AG09309 (cell line): ENCODE measurements at regions not wholly inside any gene's neighbourhood (a gene's known extent, or its start where the extent isn't known, plus 50 kb on each side); places are given as distances from the start of the nearest gene placed in this dataset.

ENCODE experiments used
- DNase-seq: peaks from one replicate; pipeline ENCODE4 v3.0.0-alpha.2; 2010; ENCODE audit warnings: low read depth
- H3K4me3 ChIP-seq: 2 replicates; pipeline ENCODE4 v1.5.1; 2011; ENCODE audit warnings: mild to moderate bottlenecking, low read depth, low read length, moderate library complexity; ENCODE audit not compliant: control insufficient read depth
- TF ChIP-seq, protein P1 (sequence below): IDR thresholded peaks from 2 replicates; pipeline ENCODE4 v1.5.1; 2011; ENCODE audit warnings: mild to moderate bottlenecking, low read depth, low read length, inconsistent platforms; ENCODE audit not compliant: insufficient read depth, control insufficient read depth; ENCODE audit errors: missing control alignments

DNA sequence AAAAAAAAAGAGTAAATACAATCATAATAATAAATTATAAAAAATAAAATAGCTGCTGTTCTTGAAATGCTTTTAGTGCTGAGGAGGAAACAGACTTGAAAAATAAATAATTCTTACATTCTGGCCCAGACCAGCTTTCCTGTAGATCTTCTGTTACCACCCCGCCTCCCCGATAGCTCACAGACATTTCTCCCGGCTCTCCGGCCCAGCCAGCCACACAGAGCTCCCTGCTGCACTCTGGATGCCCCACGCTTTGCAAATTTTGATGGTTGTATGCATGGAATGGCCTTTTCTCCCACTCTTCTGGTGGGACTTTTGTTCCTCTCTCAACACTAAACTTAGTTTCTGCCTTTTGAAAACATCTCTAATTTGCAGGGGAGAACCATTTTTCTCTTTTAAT is 249.3 kb downstream of the ATP23 start:
- TF ChIP-seq, protein P1, sequence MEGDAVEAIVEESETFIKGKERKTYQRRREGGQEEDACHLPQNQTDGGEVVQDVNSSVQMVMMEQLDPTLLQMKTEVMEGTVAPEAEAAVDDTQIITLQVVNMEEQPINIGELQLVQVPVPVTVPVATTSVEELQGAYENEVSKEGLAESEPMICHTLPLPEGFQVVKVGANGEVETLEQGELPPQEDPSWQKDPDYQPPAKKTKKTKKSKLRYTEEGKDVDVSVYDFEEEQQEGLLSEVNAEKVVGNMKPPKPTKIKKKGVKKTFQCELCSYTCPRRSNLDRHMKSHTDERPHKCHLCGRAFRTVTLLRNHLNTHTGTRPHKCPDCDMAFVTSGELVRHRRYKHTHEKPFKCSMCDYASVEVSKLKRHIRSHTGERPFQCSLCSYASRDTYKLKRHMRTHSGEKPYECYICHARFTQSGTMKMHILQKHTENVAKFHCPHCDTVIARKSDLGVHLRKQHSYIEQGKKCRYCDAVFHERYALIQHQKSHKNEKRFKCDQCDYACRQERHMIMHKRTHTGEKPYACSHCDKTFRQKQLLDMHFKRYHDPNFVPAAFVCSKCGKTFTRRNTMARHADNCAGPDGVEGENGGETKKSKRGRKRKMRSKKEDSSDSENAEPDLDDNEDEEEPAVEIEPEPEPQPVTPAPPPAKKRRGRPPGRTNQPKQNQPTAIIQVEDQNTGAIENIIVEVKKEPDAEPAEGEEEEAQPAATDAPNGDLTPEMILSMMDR: no peak
- DNase-seq: no peak
- no peak overlapping the region for H3K4me3 ChIP-seq

GRCh38 chr12:58196971-58197370 is 255.6 kb downstream of the ATP23 start:
- no peak overlapping the region for H3K4me3 ChIP-seq
- TF ChIP-seq, protein P1: no peak
- DNase-seq: no peak

DNA sequence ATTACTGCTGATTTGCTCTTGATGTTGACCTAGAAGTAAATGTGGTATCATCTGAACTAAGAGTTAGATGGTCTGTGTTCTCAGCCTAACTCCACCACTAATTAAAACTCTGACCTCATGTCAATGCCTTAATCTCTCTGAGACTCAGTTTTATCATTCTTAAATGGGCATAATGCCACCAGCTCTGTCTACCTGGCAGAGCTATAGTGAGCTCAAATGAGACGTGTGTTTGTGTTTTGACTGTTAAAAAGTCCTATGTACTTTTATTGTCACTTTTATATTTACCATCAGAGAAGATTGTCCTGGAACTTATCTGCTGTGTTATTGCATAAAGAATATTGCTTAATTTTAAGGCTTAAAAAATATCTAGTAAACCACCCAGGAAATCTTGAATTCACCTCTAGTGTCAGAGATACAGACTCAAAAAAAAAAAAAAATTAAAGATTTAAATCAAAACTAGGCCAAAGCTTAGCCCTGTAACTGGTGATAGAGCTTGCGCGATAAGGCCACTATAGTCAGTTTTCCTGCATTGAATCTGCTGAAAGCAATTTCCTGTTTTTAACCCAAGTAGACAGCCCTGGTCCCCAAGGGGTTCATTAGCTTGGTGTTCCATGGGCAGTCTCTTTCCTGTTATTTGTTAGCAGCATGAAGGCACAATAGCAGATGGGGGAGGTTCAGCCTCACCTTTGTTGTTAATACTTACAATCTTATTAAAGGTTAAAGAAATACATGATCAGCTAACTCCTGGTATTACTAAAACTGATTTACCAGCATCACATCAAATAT is 261.8 kb downstream of the ATP23 start:
- TF ChIP-seq, protein P1: no peak
- no peak for DNase-seq
- no peak overlapping the region for H3K4me3 ChIP-seq

DNA sequence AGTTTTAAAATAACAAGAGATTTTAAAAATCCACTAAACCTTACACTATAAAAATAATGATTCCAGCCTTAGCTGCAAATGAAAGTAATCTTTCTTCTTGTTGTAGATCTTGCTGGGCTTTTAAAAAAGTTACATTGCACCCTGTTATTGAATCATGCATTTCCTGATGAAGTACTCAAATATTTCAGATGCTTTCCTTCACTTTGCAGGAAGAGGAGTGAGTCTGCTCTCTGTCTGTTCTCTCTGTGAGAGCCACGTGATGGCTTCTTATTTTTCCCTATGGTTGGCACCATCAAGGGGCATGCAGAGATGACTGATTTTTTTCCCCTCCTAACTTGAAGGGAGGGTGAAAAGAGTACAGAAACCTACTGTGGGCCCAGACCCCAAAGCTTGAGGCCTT is 262.7 kb downstream of the ATP23 start:
- TF ChIP-seq, protein P1: no peak
- no peak for DNase-seq
- H3K4me3 ChIP-seq: no peak overlapping the region

DNA sequence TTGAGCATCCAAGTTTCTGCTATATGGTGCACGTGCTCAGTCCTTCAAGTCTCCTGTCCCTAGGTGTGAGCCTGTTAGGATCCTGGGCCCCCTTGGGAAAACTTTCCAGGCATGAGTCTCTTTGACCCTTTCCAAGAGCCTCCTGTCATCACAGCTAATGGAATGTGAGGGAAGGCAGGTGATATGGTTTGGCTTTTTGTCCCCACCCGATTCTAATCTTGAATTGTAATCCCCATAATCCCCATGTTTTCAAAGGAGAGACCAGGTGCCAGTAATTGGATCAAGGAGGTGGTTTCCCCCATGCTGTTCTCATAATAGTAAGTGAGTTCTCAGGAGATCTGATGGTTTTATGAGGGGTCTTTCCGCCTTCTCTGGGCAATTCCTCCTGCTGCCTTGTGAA is 265.5 kb downstream of the ATP23 start:
- H3K4me3 ChIP-seq: no peak overlapping the region
- TF ChIP-seq, protein P1: no peak
- DNase-seq: no peak

DNA sequence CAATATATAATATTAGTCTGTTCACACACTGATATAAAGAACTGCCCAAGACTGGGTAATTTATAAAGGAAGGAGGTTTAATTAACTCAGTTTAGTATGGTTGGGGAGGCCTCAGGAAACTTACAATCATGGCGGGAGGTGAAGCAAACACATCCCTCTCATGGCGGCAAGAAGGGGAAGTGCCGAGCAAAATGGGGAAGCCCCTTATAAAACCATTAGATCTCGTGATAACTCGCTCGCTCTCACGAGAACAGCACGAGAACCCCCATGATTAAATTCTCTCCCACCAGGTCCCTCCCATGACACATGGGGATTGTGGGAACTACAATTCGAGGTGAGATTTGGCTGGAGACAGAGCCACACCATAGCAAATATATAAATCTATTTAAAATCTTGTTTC is 269.8 kb downstream of the ATP23 start:
- DNase-seq: no peak
- H3K4me3 ChIP-seq: no peak overlapping the region
- TF ChIP-seq, protein P1: no peak
